GM23248 (cell line): ENCODE measurements at regions not wholly inside any gene's neighbourhood (a gene's known extent, or its start where the extent isn't known, plus 50 kb on each side); places are given as distances from the start of the nearest gene placed in this dataset.

Source experiments
- EZH2 ChIP-seq: fragments of 200-600 bp; sonication (generic); IDR thresholded peaks from 2 replicates; pipeline ENCODE4 v1.6.1; 2018; ENCODE audit warnings: antibody characterized with exemption, mild to moderate bottlenecking; ENCODE audit not compliant: insufficient read depth, poor library complexity, severe bottlenecking
- EZH2phosphoT487 ChIP-seq: fragments of 200-600 bp; sonication (generic); IDR thresholded peaks from 2 replicates; pipeline ENCODE4 v1.6.1; 2018; ENCODE audit warnings: antibody characterized with exemption, moderate library complexity, mild to moderate bottlenecking, low read depth; ENCODE audit not compliant: insufficient read depth

DNA sequence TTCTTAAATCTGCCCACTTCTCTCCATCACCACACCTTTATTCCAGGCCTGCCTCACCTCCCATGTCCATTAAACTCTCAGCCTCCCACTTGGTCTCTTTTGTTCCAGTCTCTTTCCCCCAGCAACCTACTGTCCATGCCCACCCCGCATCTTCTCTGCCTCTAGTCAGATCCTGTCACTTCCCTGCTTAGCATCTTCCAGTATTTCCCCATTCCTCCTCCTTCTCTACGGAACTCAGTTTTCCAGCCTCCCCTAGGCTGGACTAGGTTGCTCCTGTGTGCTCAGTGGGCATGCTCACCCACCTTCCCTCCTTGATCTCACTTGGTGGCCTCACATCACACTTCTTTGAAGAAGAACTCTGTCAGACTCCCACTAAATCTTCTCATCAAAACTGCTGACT lies 179.8 kb downstream of the BAMBI start:
- TF ChIP-seq EZH2: no peak
- no peak for TF ChIP-seq EZH2phosphoT487
